IPS-18a (cell line): ENCODE measurements at regions not wholly inside any gene's neighbourhood (a gene's known extent, or its start where the extent isn't known, plus 50 kb on each side); places are given as distances from the start of the nearest gene placed in this dataset.
"Not testable (repeated sequence)": the region's sequence is repeated elsewhere in the genome, so short reads cannot be mapped to it uniquely, and the experiment has no call there.

Experiments
- H3K27ac ChIP-seq: one replicate; pipeline ENCODE4 v1.5.1; 2013; ENCODE audit warnings: low read length
- H3K27me3 ChIP-seq: one replicate; pipeline ENCODE4 v1.6.1; 2013; ENCODE audit warnings: mild to moderate bottlenecking, low read length; ENCODE audit not compliant: control insufficient read depth, insufficient read depth
- H3K36me3 ChIP-seq: one replicate; pipeline ENCODE4 v1.6.1; 2013; ENCODE audit warnings: low read depth, low read length; ENCODE audit not compliant: control insufficient read depth
- H3K4me1 ChIP-seq: one replicate; pipeline ENCODE4 v1.6.1; 2013; ENCODE audit warnings: low read depth, low read length; ENCODE audit not compliant: control insufficient read depth
- H3K4me3 ChIP-seq: one replicate; pipeline ENCODE4 v1.5.1; 2013; ENCODE audit warnings: low read length
- H3K9ac ChIP-seq: one replicate; pipeline ENCODE4 v1.6.1; 2013; ENCODE audit warnings: mild to moderate bottlenecking, low read length, moderate library complexity
- H3K9me3 ChIP-seq: one replicate; pipeline ENCODE4 v1.6.1; 2013; ENCODE audit warnings: low read depth, low read length; ENCODE audit not compliant: control insufficient read depth

- not testable (repeated sequence) for H3K36me3 ChIP-seq, H3K27me3 ChIP-seq, H3K9ac ChIP-seq, H3K4me1 ChIP-seq, H3K4me3 ChIP-seq, H3K27ac ChIP-seq
- H3K9me3 ChIP-seq = peaks cover 50% of the 10 kb centered on the region
Measured at GRCh38 chr9:65426813-65427212, 141.8 kb upstream of the FOXD4L5 start.

- H3K9me3 ChIP-seq = peaks cover 51% of the 10 kb centered on the region
Measured at GRCh38 chr9:65426231-65426630, 141.2 kb upstream of the FOXD4L5 start.

GRCh38 chr9:65425183-65425582 lies 140.2 kb upstream of the FOXD4L5 start:
- not testable (repeated sequence) for H3K9ac ChIP-seq, H3K27ac ChIP-seq, H3K27me3 ChIP-seq, H3K4me3 ChIP-seq, H3K4me1 ChIP-seq, H3K36me3 ChIP-seq
- H3K9me3 ChIP-seq = peaks cover 51% of the 10 kb centered on the region

More at GRCh38 chr9:65426231-65426630, 141.2 kb upstream of the FOXD4L5 start:
- H3K9ac ChIP-seq = no peak overlapping the region
- no peaks in the 10 kb centered on the region for H3K4me1 ChIP-seq
- no peaks in the 10 kb centered on the region for H3K27me3 ChIP-seq
- no peak overlapping the region for H3K4me3 ChIP-seq
- no peaks in the 10 kb centered on the region for H3K36me3 ChIP-seq
- no peak overlapping the region for H3K27ac ChIP-seq

GRCh38 chr9:65424437-65424984 lies 139.5 kb upstream of the FOXD4L5 start:
- H3K9me3 ChIP-seq = peaks cover 46% of the 10 kb centered on the region
- H3K27ac ChIP-seq, H3K4me3 ChIP-seq, H3K36me3 ChIP-seq, H3K9ac ChIP-seq, H3K4me1 ChIP-seq, H3K27me3 ChIP-seq: not testable (repeated sequence)

- not testable (repeated sequence) for H3K4me3 ChIP-seq, H3K9ac ChIP-seq, H3K4me1 ChIP-seq, H3K36me3 ChIP-seq, H3K27me3 ChIP-seq, H3K27ac ChIP-seq
- peaks cover 45% of the 10 kb centered on the region for H3K9me3 ChIP-seq
Measured at GRCh38 chr9:65423691-65424436, 138.9 kb upstream of the FOXD4L5 start.

- not testable (repeated sequence) for H3K4me3 ChIP-seq, H3K4me1 ChIP-seq, H3K27ac ChIP-seq, H3K36me3 ChIP-seq, H3K9ac ChIP-seq, H3K27me3 ChIP-seq
- peaks cover 45% of the 10 kb centered on the region for H3K9me3 ChIP-seq
Measured at GRCh38 chr9:65422966-65423690, 138.1 kb upstream of the FOXD4L5 start.

- H3K9me3 ChIP-seq = peaks cover 49% of the 10 kb centered on the region
- not testable (repeated sequence) for H3K36me3 ChIP-seq
Measured at GRCh38 chr9:65421486-65421885, 136.5 kb upstream of the FOXD4L5 start.

GRCh38 chr9:65420771-65421170 lies 135.8 kb upstream of the FOXD4L5 start:
- Histone ChIP-seq H3K4me3 (no peak overlapping the region), H3K4me1 (no peaks in the 10 kb centered on the region), H3K9me3 (peaks cover 44% of the 10 kb centered on the region), H3K9ac (no peak overlapping the region), H3K27me3 (no peaks in the 10 kb centered on the region), H3K36me3 (no peaks in the 10 kb centered on the region), H3K27ac (no peak overlapping the region)

More at GRCh38 chr9:65421486-65421885, 136.5 kb upstream of the FOXD4L5 start:
- H3K4me1 ChIP-seq, H3K9ac ChIP-seq, H3K27me3 ChIP-seq, H3K4me3 ChIP-seq, H3K27ac ChIP-seq: not testable (repeated sequence)

GRCh38 chr9:65418966-65419365 lies 134.0 kb upstream of the FOXD4L5 start:
- not testable (repeated sequence) for H3K27ac ChIP-seq, H3K4me1 ChIP-seq, H3K9ac ChIP-seq, H3K4me3 ChIP-seq, H3K36me3 ChIP-seq, H3K27me3 ChIP-seq
- H3K9me3 ChIP-seq = peaks cover 45% of the 10 kb centered on the region

GRCh38 chr9:65416948-65417347 lies 131.9 kb upstream of the FOXD4L5 start:
- H3K36me3 ChIP-seq, H3K27ac ChIP-seq, H3K27me3 ChIP-seq, H3K4me1 ChIP-seq, H3K4me3 ChIP-seq, H3K9ac ChIP-seq: not testable (repeated sequence)
- H3K9me3 ChIP-seq = peaks cover 41% of the 10 kb centered on the region

GRCh38 chr9:65414249-65414648 lies 129.2 kb upstream of the FOXD4L5 start:
- not testable (repeated sequence) for H3K4me1 ChIP-seq, H3K4me3 ChIP-seq, H3K36me3 ChIP-seq, H3K27ac ChIP-seq, H3K27me3 ChIP-seq, H3K9ac ChIP-seq
- peaks cover 46% of the 10 kb centered on the region for H3K9me3 ChIP-seq

GRCh38 chr9:65413371-65413770 lies 128.4 kb upstream of the FOXD4L5 start:
- not testable (repeated sequence) for H3K27ac ChIP-seq, H3K9ac ChIP-seq, H3K4me1 ChIP-seq, H3K36me3 ChIP-seq, H3K4me3 ChIP-seq, H3K27me3 ChIP-seq
- H3K9me3 ChIP-seq = peaks cover 45% of the 10 kb centered on the region
